ENCODE measurements at regions not wholly inside any gene's neighbourhood (a gene's known extent, or its start where the extent isn't known, plus 50 kb on each side); places are given as distances from the start of the nearest gene placed in this dataset.
A peak's percentile ranks its signal among the peaks of the same experiment; 100 is the strongest.

- H3K27ac ChIP-seq = no peak overlapping the region
- no peak for DNase-seq (ENCODE audit: low read depth, low spot score)
These were observed 52.4 kb upstream of the GNAI1 start for GRCh38 chr7:80082213-80082612.

GRCh38 chr7:80078886-80079285 lies 55.7 kb upstream of the GNAI1 start:
- DNase-seq (ENCODE audit: low read depth, low spot score) = no peak
- Histone ChIP-seq H3K9me3 (ENCODE audit: low read depth, low read length) (no peaks in the 10 kb centered on the region), H3K27ac (no peak overlapping the region), H3K36me3 (ENCODE audit: insufficient read depth, low read length) (no peaks in the 10 kb centered on the region), H3K4me3 (peak overlapping the region; percentile 73; the same call in 1 of the 2 replicates), H3K9ac (ENCODE audit: insufficient read length) (no peak overlapping the region)
- TF ChIP-seq POLR2AphosphoS5 (IDR thresholded peaks at IDR 0.05; ENCODE audit: borderline replicate concordance, low read depth, low read length) (no peak), EZH2 (IDR thresholded peaks at IDR 0.05) (no peak), FOXP2 (optimal IDR thresholded peaks at IDR 0.05; ENCODE audit: control extremely low read depth, extremely low read length, insufficient read depth) (no peak)

More at GRCh38 chr7:80082213-80082612, 52.4 kb upstream of the GNAI1 start:
- no peak for TF ChIP-seq EZH2 (IDR thresholded peaks at IDR 0.05)
- no peak for TF ChIP-seq POLR2AphosphoS5 (IDR thresholded peaks at IDR 0.05; ENCODE audit: borderline replicate concordance, low read depth, low read length)
- TF ChIP-seq FOXP2 (optimal IDR thresholded peaks at IDR 0.05; ENCODE audit: control extremely low read depth, extremely low read length, insufficient read depth) = no peak
- no peaks in the 10 kb centered on the region for H3K9me3 ChIP-seq (ENCODE audit: low read depth, low read length)
- H3K9ac ChIP-seq (ENCODE audit: insufficient read length) = no peak overlapping the region
- H3K36me3 ChIP-seq (ENCODE audit: insufficient read depth, low read length) = 0 out of 2 replicates have a peak, but pooled peaks cover 3% of the 10 kb centered on the region
- no peak overlapping the region for H3K4me3 ChIP-seq

GRCh38 chr7:80078159-80078731 lies 56.4 kb upstream of the GNAI1 start:
- Histone ChIP-seq H3K27ac (peak overlapping the region; percentile 40; the same call in 1 of the 2 replicates), H3K4me3 (peak overlapping the region; percentile 73), H3K9ac (ENCODE audit: insufficient read length) (peak overlapping the region; percentile 21), H3K9me3 (ENCODE audit: low read depth, low read length) (no peaks in the 10 kb centered on the region), H3K36me3 (ENCODE audit: insufficient read depth, low read length) (no peaks in the 10 kb centered on the region)
- TF ChIP-seq POLR2AphosphoS5 (IDR thresholded peaks at IDR 0.05; ENCODE audit: borderline replicate concordance, low read depth, low read length) (no peak), FOXP2 (optimal IDR thresholded peaks at IDR 0.05; ENCODE audit: control extremely low read depth, extremely low read length, insufficient read depth) (no peak), EZH2 (IDR thresholded peaks at IDR 0.05) (no peak)
- DNase-seq (ENCODE audit: low read depth, low spot score) = no peak

- no peak for DNase-seq (ENCODE audit: low read depth, low spot score)
- TF ChIP-seq FOXP2 (optimal IDR thresholded peaks at IDR 0.05; ENCODE audit: control extremely low read depth, extremely low read length, insufficient read depth) = no peak
- no peak for TF ChIP-seq EZH2 (IDR thresholded peaks at IDR 0.05)
- TF ChIP-seq POLR2AphosphoS5 (IDR thresholded peaks at IDR 0.05; ENCODE audit: borderline replicate concordance, low read depth, low read length) = no peak
- Histone ChIP-seq H3K36me3 (ENCODE audit: insufficient read depth, low read length) (no peaks in the 10 kb centered on the region), H3K4me3 (no peak overlapping the region), H3K9ac (ENCODE audit: insufficient read length) (no peak overlapping the region), H3K9me3 (ENCODE audit: low read depth, low read length) (peaks cover 9% of the 10 kb centered on the region; the same call in 1 of the 2 replicates), H3K27ac (no peak overlapping the region)
These were observed 64.2 kb upstream of the GNAI1 start for GRCh38 chr7:80070391-80070790.

- no peak for TF ChIP-seq POLR2AphosphoS5 (IDR thresholded peaks at IDR 0.05; ENCODE audit: borderline replicate concordance, low read depth, low read length)
- TF ChIP-seq FOXP2 (optimal IDR thresholded peaks at IDR 0.05; ENCODE audit: control extremely low read depth, extremely low read length, insufficient read depth) = no peak
- no peak for TF ChIP-seq EZH2 (IDR thresholded peaks at IDR 0.05)
- Histone ChIP-seq H3K27ac (no peak overlapping the region), H3K9me3 (ENCODE audit: low read depth, low read length) (peaks cover 4% of the 10 kb centered on the region; the same call in 1 of the 2 replicates), H3K9ac (ENCODE audit: insufficient read length) (no peak overlapping the region), H3K4me3 (no peak overlapping the region), H3K36me3 (ENCODE audit: insufficient read depth, low read length) (no peaks in the 10 kb centered on the region)
- no peak for DNase-seq (ENCODE audit: low read depth, low spot score)
These were observed 68.0 kb upstream of the GNAI1 start for GRCh38 chr7:80066639-80067038.

GRCh38 chr7:80063834-80064233 lies 70.8 kb upstream of the GNAI1 start:
- no peaks in the 10 kb centered on the region for H3K36me3 ChIP-seq (ENCODE audit: insufficient read depth, low read length)
- TF ChIP-seq FOXP2 (optimal IDR thresholded peaks at IDR 0.05; ENCODE audit: control extremely low read depth, extremely low read length, insufficient read depth) = no peak
- no peak for TF ChIP-seq POLR2AphosphoS5 (IDR thresholded peaks at IDR 0.05; ENCODE audit: borderline replicate concordance, low read depth, low read length)
- no peak for TF ChIP-seq EZH2 (IDR thresholded peaks at IDR 0.05)
- H3K9ac ChIP-seq (ENCODE audit: insufficient read length) = no peak overlapping the region
- DNase-seq (ENCODE audit: low read depth, low spot score) = no peak
- no peak overlapping the region for H3K4me3 ChIP-seq
- no peak overlapping the region for H3K27ac ChIP-seq
- peaks cover 4% of the 10 kb centered on the region; the same call in 1 of the 2 replicates for H3K9me3 ChIP-seq (ENCODE audit: low read depth, low read length)

- Histone ChIP-seq H3K36me3 (ENCODE audit: insufficient read depth, low read length) (no peaks in the 10 kb centered on the region), H3K4me3 (no peak overlapping the region), H3K9me3 (ENCODE audit: low read depth, low read length) (peaks cover under 1% of the 10 kb centered on the region; the same call in 1 of the 2 replicates), H3K27ac (no peak overlapping the region), H3K9ac (ENCODE audit: insufficient read length) (no peak overlapping the region)
- DNase-seq (ENCODE audit: low read depth, low spot score) = peak; percentile 80
- TF ChIP-seq FOXP2 (optimal IDR thresholded peaks at IDR 0.05; ENCODE audit: control extremely low read depth, extremely low read length, insufficient read depth) = no peak
- TF ChIP-seq POLR2AphosphoS5 (IDR thresholded peaks at IDR 0.05; ENCODE audit: borderline replicate concordance, low read depth, low read length) = no peak
- no peak for TF ChIP-seq EZH2 (IDR thresholded peaks at IDR 0.05)
These were observed 74.3 kb upstream of the GNAI1 start for GRCh38 chr7:80060218-80060806.

- H3K9ac ChIP-seq (ENCODE audit: insufficient read length) = no peak overlapping the region
- TF ChIP-seq POLR2AphosphoS5 (IDR thresholded peaks at IDR 0.05; ENCODE audit: borderline replicate concordance, low read depth, low read length) (no peak), EZH2 (IDR thresholded peaks at IDR 0.05) (no peak), FOXP2 (optimal IDR thresholded peaks at IDR 0.05; ENCODE audit: control extremely low read depth, extremely low read length, insufficient read depth) (no peak)
- no peak for DNase-seq (ENCODE audit: low read depth, low spot score)
- no peak overlapping the region for H3K4me3 ChIP-seq
- H3K36me3 ChIP-seq (ENCODE audit: insufficient read depth, low read length) = no peaks in the 10 kb centered on the region
- no peak overlapping the region for H3K27ac ChIP-seq
- H3K9me3 ChIP-seq (ENCODE audit: low read depth, low read length) = no peaks in the 10 kb centered on the region
These were observed 77.1 kb upstream of the GNAI1 start for GRCh38 chr7:80057488-80057887.
